Fibroblast of skin of right biceps (primary cell): ENCODE measurements at regions not wholly inside any gene's neighbourhood (a gene's known extent, or its start where the extent isn't known, plus 50 kb on each side); places are given as distances from the start of the nearest gene placed in this dataset.
A peak's percentile ranks its signal among the peaks of the same experiment; 100 is the strongest.
"Not testable (repeated sequence)": the region's sequence is repeated elsewhere in the genome, so short reads cannot be mapped to it uniquely, and the experiment has no call there.

Experiments used
- DNase-seq: peaks from one replicate; pipeline ENCODE4 v3.0.0-alpha.2; 2013

- DNase-seq: no peak
Measured at GRCh38 chr2:4884117-4884571, 808.0 kb upstream of the SOX11 start.

- DNase-seq: no peak
Measured at GRCh38 chr2:4891394-4891793, 800.8 kb upstream of the SOX11 start.

- no peak for DNase-seq
Measured at GRCh38 chr2:4895371-4895770, 796.8 kb upstream of the SOX11 start.

- DNase-seq: no peak
Measured at GRCh38 chr2:4898706-4899105, 793.5 kb upstream of the SOX11 start.

GRCh38 chr2:4900242-4900641 is 791.9 kb upstream of the SOX11 start:
- no peak for DNase-seq

- no peak for DNase-seq
Measured at GRCh38 chr2:4900861-4901770, 791.1 kb upstream of the SOX11 start.

GRCh38 chr2:4903656-4904348 is 788.4 kb upstream of the SOX11 start:
- no peak for DNase-seq

- no peak for DNase-seq
Measured at GRCh38 chr2:4908461-4908860, 783.7 kb upstream of the SOX11 start.

GRCh38 chr2:4909346-4910009 is 782.7 kb upstream of the SOX11 start:
- DNase-seq: no peak

DNA sequence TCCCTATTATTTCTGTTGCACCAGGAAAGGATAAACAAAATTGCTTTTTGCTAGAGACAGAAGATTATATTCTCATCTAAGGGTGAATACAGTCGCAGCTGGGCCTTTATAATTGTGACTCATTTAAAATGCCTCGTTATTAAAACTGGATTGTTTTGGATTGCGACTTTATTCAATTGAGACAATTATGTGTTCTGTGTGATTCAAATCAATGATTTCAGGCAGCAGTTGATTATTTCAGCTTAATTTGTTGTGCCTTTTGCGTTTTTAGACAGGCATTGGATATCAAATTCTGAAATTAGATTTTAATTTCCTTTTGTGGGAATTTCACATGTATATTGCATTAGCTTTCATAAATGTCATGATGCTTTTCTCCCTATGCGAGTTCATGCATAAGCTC is 778.1 kb upstream of the SOX11 start:
- no peak for DNase-seq

GRCh38 chr2:4914551-4914950 is 777.6 kb upstream of the SOX11 start:
- DNase-seq: peak; percentile 9

- DNase-seq: no peak
Measured at GRCh38 chr2:4915357-4915756, 776.8 kb upstream of the SOX11 start.

GRCh38 chr2:4916094-4916493 is 776.1 kb upstream of the SOX11 start:
- no peak for DNase-seq

DNA sequence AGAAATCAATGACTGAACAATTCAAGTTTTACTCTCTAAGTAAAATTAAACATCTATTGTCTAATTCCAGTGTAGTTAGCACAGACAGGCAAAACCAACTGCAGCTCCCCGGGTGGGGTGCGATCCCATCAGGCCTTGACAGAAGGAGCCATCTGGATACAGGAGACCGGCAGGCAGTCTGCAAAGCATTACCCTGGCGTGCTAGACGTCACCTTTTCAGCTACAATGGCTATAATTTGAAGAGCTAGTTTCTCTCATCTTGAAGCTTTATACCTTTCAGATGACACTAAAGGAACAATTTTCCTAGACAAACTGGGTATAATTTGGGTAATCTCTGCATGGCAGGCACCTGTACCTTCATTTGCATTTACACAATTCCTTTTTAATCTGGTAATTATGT is 761.5 kb upstream of the SOX11 start:
- no peak for DNase-seq

DNA sequence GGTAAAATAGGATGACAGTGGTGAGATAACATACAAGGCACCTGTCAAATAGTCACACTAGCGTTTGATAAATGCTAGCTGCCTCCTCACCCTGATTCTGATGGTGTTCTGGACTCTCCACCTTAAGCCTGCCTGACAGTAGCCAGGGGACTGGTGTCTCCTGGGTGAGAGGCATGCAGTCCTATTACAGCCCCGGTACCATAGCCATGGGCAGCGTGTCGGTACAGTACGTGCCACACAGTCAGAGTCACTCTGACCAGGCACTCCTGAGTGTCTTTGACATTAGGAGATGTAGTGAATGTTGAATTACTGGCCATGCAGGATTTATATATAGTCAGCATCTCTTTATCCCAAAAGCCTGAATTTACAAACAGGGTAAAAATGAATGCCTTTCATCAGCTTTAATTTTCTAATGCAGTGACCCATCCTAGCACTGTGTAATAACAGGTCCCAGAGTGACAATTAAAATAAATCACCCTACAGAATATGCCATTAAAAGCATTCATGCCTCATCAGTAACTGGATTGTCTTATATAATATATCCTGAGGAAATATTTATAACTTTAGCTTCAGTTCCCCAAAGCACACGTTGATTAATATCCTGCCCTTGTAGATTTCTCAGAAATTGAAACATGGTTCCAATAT is 760.3 kb upstream of the SOX11 start:
- DNase-seq: no peak

DNA sequence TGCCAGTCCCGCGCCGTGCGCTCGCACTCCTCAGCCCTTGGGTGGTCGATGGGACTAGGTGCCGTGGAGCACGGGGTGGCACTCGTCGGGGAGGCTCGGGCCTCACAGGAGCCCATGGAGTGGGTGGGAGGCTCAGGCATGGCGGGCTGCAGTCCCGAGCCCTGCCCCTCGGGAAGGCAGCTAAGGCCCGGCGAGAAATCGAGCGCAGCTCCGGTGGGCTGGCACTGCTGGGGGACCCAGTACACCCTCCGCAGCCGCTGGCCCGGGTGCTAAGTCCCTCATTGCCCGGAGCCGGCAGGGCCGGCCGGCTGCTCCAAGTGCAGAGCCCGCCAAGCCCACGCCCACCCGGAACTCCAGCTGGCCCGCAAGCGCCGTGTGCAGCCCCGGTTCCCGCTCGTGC is 756.9 kb upstream of the SOX11 start:
- DNase-seq: not testable (repeated sequence)

GRCh38 chr2:4937550-4937949 is 754.6 kb upstream of the SOX11 start:
- no peak for DNase-seq

DNA sequence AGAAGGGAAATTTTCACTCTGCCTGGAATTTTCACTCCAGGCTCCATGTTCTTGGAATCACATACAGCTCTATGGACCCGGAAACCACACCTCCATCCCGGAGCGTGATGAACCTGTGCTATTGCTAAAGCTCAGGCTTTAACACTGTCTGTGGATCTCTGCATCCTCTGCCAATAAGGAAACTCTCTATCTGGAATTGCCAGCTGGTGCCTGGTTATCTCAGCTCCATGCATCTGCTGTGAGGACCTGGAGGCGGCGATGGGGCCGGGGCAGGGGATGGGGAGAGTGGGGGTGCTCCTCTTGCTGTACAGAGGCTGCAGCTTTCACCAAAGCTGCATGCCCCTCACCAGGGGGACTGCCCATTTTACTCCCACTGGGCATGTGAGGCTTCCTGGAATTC is 754.0 kb upstream of the SOX11 start:
- no peak for DNase-seq

DNA sequence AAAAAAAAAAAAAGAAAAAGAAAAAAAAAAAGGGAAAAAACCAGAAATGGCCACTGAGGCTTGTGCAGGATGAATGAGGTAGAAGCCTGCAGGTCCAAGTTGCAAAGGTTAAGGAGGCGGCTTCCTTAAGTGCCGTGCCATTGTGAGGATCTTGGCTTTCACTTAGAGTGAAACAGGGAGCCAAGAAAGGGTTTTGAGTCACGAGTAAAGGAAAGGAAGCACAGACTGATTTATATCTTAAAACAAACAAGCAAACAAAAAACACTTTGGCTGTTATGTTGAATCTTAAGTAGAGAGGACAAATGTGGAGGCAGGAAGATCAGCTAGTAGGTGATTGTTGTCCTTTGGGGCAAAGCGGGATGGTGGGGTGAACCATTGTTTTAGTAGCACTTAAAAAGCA is 749.7 kb upstream of the SOX11 start:
- no peak for DNase-seq

GRCh38 chr2:4947911-4948310 is 744.3 kb upstream of the SOX11 start:
- DNase-seq: no peak

DNA sequence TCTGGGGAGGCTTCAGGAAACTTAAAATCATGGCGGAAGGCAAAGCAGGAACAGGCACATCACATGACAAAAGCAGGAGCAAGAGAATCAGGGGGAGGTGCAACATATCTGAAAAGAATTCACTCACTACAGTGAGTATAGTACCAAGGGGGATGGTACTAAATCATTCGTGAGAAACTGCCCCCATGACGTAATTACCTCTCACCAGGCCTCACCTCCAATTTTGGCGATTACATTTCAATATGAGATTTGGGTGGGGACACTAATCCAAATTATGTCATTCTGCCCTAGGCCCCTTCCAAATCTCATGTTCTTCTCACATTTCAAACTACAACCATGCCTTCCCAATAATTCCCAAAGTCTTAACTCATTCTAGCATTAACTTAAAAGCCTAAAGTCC is 740.8 kb upstream of the SOX11 start:
- no peak for DNase-seq

DNA sequence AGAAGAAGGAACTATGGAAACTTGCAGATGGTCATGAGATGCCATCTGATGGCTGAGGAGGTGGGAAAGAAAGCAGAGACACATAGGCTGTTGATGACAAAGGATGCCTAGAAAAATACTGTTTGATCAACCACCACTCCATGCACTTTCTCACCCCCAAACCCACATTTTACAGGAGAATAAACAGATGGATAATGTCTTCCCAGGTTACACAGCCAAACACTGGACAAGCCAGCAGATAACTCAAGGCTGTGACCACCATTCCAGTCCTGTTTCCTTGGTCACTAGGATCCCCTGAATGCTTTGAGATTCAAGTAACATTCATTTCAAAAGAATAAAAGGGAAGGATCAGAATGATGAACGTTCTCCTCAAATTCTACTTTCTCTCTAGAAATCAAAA is 733.0 kb upstream of the SOX11 start:
- DNase-seq: no peak

DNA sequence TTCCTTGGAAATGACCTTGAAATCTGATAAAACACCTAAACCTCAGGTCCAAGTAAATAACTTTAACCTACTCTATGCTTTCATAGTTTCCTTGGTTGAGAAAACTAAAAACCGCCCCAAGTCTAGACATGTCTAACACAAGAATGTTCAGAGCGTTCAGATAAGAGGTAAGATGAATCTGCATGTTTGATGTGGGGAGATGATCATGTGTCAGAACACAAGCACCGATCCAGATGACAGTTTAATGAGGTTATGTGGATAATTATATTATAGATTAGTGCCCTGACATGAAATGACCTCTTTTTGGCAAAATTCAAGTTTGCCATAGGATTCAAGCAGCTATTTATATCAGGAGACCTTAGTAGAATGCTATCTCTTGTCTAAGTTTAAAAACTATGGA is 729.8 kb upstream of the SOX11 start:
- no peak for DNase-seq
